T-helper 2 cell (primary cell): ENCODE measurements at regions not wholly inside any gene's neighbourhood (a gene's known extent, or its start where the extent isn't known, plus 50 kb on each side); places are given as distances from the start of the nearest gene placed in this dataset.

Source experiments
- DNase-seq, 5 experiments: peaks; one replicate each; pipeline versions ENCODE4 v3.0.0 to v3.0.0-alpha.2; 2012 to 2022

DNA sequence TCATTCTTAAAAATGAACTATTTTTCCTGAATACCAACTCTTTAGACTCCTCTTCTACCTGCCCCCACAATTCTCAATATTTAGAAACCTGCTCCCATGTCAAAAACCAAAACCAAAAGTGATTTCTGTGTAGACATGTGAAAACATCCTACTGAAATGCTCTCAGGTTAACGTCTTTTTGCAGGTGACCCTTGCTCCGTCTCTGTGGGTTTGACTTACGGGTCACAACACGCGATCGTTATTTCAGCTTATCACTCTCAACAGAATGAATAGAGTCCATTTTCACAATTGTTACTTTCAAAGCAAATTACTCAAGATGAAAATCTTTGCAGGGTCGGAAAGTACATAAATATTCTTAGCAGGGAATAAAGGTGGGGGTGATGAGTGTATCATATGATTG, 456.3 kb upstream of the SGCD start:
- DNase-seq: no peak

DNA sequence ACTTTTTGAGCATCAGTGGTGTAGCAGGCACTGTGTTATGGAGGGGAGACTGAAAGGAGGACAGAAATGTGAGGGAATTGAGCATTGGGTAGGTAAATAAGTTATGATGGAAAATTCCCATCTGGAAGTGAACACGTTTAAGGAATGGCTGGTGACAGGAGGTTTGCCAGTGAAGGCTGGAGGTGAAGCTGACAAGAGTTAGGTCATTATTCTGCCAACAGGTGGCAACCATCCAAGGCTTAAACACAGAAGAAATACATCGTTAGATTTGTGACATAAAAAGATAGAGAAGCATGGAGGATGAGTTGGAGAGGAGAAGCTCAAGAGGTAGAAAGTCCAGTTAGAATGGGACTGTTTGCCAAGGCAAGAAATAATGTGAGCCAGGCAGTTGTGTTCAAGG, 455.3 kb upstream of the SGCD start:
- DNase-seq: no peak

DNA sequence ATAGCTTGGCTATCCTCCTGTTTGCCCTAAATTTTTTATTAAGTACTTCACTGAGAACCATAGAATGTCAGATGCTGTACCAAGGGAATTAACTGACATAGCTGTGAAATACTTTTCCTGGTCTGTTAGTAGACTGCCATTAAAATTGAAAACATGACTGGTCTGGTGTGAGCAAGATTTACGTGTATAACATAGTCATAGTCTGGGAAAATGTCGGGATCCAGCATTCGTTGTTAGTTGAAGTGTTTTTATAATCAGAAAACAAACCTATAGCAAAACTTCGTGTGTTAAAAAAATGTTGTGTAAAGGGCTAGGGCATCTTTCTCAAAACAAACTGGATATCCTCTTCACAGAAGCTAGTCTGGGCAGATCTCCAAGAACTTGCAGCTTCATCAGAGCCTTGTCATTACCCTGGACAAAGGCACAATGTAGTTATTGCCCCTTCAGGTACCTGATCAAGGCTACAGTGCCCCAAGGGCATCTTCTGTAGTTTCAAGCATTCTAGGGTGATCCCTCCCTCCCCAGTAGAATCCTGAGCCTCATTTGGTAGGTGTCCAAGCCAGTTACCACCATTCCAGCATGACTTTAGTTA, 454.2 kb upstream of the SGCD start:
- DNase-seq: no peak

- no peak for DNase-seq
Observed at GRCh38 chr5:155878991-155879575, 447.9 kb upstream of the SGCD start.

DNA sequence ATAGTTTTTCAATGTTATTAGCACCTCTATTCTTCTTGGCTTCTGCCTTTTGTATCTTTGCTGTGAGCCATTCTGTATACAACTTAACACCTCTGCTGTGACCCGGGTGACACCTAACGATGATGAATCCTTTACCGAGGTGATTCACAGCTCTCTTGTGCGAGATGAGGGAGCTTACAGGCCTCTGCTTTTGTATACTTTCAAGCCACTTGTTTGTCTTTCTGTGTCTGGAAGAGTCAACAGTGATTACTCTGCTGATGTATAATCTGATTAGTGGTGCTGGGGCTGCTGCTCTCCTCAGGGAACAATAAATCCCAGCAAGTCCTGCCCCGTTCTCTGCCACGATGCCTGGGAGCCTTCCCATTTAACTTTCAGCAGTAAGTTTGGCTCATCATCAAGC, 442.9 kb upstream of the SGCD start:
- no peak for DNase-seq

- DNase-seq: no peak
Observed at GRCh38 chr5:155885199-155885598, 441.8 kb upstream of the SGCD start.

DNA sequence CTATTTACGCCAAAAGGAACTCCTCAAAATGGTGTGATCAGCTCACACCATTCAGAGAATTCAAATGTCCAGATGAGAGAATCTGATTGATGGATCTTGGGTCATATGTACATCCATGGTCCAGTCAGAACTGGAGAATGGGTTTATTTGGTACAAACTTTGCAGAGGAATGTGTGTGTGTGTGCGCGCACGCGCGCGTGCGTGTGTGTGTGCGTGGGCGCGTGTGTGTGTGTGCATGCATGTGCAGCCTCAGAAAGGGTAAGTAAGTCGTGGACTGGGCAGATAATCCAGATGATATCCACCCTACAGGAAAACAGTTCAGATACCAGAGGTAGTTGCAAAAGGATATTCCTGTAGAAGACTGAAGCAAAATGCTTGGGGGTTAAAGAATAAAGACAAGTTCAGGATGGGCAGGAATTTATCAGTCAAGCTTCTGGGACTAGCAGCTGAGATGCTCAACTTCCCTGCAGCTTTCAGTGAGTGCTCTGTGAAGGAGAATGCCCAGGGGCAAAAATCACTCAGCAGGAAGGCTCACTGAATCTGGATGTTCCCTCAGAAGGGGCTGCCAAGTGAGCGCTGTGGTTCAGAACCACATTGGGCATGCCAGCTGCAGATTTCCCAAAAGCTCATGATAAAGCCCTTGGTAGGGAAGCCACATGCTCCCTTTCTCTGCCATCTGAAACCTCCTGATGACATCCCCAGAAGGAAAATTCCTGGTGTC, 440.5 kb upstream of the SGCD start:
- DNase-seq: no peak

DNA sequence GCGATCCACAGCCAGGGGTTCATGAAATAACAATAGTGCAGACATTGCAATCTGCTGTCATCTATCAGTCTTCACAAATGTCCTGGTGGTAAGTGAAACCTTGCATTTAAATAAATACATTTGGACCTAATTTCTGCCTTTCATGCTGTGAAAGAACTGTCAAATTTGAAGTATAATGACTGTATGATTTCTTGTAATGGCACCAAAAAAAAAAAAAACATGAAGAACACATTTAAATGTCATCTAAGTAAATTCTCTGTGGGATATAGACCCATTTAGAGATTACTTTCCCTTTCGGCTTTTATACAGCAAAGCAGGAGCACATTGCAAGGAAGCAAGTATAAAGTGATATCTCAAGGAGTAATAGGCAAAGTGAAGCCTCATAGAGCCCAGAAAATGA, 431.5 kb upstream of the SGCD start:
- no peak for DNase-seq

- no peak for DNase-seq
Observed at GRCh38 chr5:155897761-155898160, 429.2 kb upstream of the SGCD start.

GRCh38 chr5:155898284-155898683, 428.7 kb upstream of the SGCD start:
- no peak for DNase-seq

- DNase-seq: no peak
Observed at GRCh38 chr5:155903791-155904190, 423.2 kb upstream of the SGCD start.

DNA sequence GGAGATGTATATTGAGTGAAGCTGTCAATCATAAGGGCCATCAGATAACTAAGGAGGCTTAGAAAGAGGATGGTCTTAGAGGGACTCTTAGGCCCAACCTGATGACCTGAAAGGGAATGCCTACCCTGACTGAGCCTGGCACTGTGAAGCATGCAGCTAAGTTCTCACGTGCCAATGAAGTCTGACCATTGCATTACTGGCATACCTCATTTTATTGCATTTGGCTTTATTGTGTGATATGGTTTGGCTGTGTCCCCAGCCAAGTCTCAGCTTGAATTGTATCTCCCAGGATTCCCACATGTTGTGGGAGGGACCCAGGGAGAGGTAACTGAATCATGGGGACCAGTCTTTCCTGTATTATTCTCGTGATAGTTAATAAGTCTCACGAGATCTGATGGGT, 421.6 kb upstream of the SGCD start:
- no peak for DNase-seq

DNA sequence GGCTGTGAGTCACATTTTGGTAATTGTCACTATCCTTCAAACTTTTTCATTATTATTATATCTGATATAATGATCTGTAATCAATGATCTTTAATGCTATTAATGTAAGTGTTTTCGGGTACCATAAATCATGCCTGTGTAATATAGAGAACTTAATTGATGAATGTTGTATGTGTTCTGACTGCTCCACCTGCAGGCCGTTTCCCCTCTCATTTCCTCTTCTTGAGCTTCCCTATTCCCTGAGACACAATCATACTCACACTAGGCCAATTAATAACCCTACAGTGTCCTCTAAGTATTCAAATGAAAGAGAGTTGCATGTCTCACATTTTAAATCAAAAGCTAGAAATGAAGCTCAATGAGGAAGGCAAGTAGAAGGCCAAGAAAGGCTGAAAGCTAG, 420.9 kb upstream of the SGCD start:
- no peak for DNase-seq

DNA sequence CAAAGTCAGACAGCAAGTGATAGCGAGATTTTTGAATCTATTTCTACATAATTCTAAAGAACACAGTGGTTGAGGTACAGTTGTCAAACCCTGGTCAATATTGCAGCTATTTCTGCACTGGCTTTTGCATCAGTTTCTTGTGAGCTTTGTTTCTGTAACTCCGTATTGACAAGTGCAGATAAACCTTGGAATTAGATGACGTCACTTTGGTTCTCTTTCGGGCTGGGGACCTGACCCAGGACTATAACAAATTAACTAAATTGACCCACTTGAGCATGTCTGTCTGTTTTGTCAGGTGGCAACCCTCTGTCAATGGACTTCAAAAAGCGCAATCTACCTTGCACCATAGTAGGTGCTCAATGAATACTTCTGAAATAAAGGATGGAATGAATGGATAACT, 418.4 kb upstream of the SGCD start:
- DNase-seq: no peak

DNA sequence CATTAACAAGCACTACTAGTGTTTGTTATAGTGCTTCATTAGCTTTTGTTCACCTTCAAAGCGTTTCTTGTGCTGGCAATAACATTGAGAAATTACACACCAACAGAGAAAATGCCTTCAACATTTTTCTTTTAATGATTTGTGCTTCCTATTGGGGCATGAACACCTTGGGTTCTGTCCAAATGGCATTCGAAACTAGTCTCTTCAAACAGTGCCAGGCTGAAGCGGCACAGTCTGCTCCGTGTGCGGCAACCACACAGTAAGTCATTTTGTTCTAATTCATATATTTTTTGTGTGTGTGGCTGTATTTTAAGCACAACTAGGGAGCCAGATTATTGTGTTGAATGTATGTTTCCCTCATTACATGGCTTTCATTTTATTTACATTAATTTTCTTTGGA, 414.7 kb upstream of the SGCD start:
- no peak for DNase-seq

DNA sequence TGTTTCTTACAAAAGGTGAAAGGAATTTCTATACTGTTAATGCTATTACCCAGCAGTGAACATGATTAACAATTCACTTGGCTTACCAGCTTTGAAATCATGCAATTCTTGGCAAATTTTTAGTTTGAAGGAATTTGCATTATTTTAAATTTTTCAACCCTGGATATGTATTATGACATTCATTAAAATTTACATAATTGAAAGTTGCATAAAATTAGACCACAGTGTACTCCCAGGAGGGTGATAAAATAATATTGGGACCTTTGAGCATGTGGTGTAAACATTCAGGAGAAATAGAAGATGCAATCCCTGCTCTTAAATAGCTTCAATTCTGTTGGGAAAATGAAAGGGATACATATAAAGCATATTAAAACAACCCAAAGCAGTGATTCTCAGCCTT, 412.2 kb upstream of the SGCD start:
- DNase-seq: no peak

GRCh38 chr5:155915601-155916000, 411.4 kb upstream of the SGCD start:
- DNase-seq: no peak

DNA sequence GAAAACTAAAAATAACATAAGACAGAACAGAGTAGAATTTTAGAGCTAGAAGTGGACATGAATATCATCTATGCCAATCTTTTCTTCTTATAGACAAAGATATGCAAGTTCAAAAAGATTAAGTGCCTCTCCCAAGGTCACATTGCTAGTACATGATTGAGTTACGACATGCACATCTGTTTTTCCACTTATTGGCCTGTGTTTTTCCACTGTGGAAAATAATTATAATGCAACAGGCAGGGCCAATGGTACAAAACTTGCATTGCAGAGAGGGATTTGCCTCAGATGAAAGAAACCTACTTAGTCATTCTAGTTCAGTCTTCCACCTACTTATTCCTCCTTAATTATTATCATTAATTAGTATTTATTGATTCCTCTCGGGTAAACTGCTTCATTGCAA, 407.8 kb upstream of the SGCD start:
- DNase-seq: no peak

DNA sequence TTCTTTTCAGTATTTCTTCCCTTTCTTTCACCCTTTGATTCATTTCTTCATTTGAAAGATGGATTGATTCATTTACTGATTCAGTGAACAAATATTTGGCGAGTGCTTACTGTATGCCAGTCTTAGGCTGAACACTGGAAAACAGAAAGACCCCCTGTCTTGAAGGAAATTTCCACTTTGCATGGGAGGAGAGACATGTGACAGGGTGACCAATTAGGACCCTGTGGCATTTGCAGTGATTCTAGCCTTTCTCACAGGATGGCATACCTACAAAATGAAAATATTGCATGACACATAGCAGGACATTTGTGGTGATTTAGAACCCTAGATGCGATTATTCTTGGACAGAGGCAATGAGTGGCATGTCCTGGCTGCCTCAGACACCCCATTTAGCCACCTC, 407.2 kb upstream of the SGCD start:
- no peak for DNase-seq

- no peak for DNase-seq
Observed at GRCh38 chr5:155921621-155922020, 405.3 kb upstream of the SGCD start.

- DNase-seq: no peak
Observed at GRCh38 chr5:155923784-155924183, 403.2 kb upstream of the SGCD start.

DNA sequence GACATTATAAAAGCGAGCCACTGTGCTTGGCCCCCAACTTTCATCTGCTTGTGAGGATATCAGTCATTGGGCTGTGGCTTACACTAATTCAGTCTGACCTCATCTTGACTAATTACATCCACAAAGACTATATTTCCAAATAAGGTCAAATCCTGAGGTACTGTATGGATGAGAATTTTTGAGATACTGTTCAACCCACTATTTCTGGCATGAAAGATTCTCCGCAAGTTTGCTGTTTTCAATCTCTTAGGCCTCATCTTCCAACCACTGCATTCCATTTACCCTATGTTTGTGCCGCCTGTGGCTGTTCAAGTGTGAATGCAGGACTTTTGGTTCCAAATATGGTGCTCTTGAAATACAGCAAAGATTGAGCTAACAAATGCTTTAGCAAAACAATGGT, 400.9 kb upstream of the SGCD start:
- DNase-seq: no peak

- no peak for DNase-seq
Observed at GRCh38 chr5:155926766-155927165, 400.2 kb upstream of the SGCD start.

DNA sequence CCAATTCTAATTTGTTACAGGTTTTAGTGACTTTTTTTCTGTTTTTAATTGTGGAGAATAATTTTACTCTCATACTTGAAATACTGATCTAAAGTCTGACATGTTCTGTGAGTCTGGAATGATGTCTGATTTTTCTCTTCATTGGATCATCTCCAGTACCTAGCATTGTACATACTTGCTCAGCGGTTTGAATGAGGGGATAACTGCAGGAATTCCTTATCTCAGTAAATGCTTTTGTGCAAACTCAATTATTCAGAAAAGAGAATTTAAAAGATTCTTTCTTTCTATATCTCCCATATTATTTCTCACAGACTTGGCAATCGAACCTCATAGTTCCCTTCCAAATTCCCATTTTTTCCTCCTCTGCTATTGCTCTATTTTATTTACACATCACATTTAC, 397.9 kb upstream of the SGCD start:
- DNase-seq: no peak

DNA sequence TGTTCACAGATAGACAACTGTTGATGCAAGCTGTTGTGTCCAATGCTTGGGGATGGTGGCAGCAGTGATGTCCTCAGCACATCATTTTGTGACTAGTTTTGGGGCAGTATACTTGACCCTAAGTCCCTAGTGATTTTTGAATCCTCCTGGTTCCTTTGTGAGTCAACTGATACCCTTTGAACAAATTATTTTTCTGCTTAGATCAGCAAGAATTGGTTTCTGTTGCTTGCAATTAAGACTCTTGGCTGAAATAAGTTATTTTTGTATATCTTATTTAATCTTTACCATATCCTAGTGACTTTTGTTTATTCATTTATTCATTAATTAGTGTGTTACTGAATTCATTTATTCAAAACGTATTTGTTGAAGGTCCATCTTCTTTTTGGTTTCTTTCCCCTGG, 392.0 kb upstream of the SGCD start:
- DNase-seq: no peak
